GM18517 (cell line): ENCODE measurements at regions not wholly inside any gene's neighbourhood (a gene's known extent, or its start where the extent isn't known, plus 50 kb on each side); places are given as distances from the start of the nearest gene placed in this dataset.
"Not testable (repeated sequence)": the region's sequence is repeated elsewhere in the genome, so short reads cannot be mapped to it uniquely, and the experiment has no call there.

Experiments used
- ATAC-seq: cut with Tn5 transposase; IDR thresholded peaks from one replicate; pipeline ENCODE4 v1.9.1; 2021; ENCODE audit warnings: mild to moderate bottlenecking, moderate library complexity; ENCODE audit not compliant: unreplicated experiment

GRCh38 chr9:73337182-73337581 is 185.5 kb downstream of the ANXA1 start:
- ATAC-seq: not testable (repeated sequence)

GRCh38 chr9:73344060-73344459 is 192.4 kb downstream of the ANXA1 start:
- no peak for ATAC-seq

DNA sequence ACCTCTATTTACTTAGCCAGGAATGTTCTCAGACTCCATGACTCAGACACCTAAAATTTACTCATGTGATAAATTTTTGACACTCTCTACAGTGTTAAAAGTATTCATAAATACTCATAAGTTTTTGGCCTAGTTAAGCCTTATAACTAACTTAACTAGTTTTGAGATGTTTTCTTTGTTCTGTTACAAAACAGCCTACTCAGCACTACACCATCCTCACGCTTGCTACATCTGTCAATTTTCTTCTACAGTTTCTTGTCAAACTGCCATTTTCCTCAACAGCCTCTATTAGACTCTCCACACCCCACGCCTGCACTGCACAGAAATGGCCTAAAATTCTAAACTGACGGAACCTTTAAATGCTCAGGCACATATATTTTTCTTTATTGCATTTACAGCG is 195.5 kb downstream of the ANXA1 start:
- ATAC-seq: no peak

- ATAC-seq: no peak
These were observed 196.1 kb downstream of the ANXA1 start for GRCh38 chr9:73347720-73348119.

- no peak for ATAC-seq
These were observed 196.8 kb downstream of the ANXA1 start for GRCh38 chr9:73348471-73348870.

DNA sequence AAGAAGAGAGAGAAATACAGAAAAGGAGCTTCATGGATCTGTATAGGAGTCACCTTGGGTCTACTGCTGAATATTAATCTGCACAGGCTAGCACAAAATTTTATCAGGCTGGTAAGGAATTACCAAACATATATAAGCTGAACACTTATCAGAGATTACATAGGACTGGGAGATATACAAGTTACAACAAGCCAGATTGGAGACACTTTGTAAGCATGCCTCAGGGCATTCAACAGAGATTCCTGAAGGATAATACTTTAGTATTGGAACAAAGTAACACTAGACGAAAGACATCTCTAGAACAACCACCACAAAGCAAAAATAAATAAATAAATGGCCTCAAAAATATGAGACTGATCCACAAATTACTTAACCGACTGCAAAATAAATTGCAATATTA is 197.8 kb downstream of the ANXA1 start:
- no peak for ATAC-seq

GRCh38 chr9:73357607-73358006 is 205.9 kb downstream of the ANXA1 start:
- no peak for ATAC-seq

GRCh38 chr9:73370053-73370452 is 218.4 kb downstream of the ANXA1 start:
- ATAC-seq: no peak

DNA sequence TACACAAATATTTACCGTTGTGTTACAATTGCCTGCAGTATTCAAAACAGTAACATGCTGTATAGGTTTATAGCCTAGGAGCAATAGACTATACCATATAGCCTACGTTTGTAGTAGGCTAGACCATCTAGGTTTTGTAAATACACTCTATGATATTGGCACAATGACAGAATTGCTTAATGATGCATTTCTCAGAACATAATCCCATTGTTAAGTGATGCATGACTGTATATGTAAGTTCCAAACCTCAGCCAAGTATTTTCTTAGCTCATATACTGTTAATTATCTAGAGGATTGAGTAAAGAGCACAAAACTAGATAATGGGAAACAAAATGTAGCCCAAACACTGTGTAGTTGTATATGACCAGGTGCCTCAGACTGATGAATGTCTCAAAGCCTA is 220.1 kb downstream of the ANXA1 start:
- no peak for ATAC-seq

DNA sequence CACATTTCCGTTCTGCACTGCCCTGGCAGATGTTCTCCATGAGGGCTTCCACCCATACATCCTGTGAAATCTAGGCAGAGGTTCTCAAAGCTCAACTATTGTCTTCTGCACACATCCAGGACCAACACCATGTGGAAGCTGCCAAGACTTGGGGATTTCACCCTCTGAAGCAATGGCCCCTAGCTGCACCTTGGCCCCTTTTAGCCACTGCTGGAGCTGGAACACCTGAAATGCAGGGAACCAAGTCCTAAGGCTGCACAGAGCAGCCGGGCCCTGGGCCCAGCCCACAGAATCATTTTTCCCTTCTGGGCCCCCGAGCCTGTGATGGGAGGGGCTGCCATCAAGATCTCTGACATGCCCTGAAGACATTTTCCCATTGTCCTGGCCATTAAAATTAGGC is 228.7 kb downstream of the ANXA1 start:
- ATAC-seq: no peak

- ATAC-seq: no peak
These were observed 250.7 kb downstream of the ANXA1 start for GRCh38 chr9:73402081-73403028.

DNA sequence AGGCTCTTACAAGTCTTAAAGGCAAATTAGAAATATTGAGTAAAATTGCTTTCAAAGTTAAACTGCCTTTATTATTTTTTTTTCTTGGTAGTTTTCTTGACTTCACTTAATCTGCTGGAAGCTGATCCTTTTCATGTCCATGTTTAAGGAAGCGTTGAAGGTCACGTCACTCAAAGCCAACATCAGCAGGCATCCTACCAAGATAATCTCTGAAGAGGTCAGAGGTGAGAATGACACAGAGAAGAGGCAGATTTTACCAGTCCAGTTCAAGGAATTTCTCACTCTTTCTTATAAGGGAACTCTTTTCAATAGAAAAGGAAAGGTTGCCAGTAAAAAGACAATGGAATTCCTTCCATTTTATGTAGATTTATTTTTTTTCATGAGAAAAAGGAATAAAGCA is 259.8 kb downstream of the ANXA1 start:
- no peak for ATAC-seq

- no peak for ATAC-seq
These were observed 261.2 kb downstream of the ANXA1 start for GRCh38 chr9:73412874-73413273.

DNA sequence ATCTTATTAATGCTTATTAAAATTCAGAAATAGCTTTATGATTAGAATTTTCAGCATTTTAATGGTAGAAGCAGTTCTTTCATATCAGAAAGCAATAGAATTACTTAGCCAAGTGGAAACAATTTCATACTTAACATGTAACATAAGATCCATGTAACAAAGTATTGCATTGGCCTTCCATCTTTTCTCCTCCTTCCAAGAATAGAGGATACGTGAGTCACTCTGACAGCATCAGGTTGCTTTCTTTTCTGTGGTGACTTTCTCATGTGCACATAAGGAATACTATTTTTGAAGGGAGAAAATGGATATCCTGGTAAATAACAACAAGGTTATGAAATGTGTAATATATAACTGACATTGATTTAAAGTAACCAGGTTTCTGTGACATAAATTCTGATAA is 272.2 kb downstream of the ANXA1 start:
- ATAC-seq: no peak

DNA sequence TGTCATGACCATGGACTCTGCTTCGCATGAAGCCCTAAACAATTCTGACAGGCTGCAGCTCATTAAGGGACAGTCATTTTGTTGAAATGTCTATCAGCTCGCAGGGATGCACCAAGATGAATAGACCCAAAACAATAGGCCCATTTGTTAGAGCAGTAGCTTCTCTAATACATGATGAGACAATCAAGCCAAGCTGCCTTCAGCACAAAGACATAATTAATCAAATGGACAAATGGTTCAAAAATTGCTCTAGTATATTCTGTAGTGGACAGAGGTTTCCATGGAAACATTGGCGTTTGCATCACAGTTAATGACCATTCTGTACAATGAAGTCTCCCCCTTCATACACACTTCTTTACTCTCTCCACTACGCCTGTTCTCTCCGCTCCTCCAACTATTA is 274.6 kb downstream of the ANXA1 start:
- no peak for ATAC-seq

- no peak for ATAC-seq
These were observed 283.2 kb downstream of the ANXA1 start for GRCh38 chr9:73434826-73435225.

- peak; percentile 73 for ATAC-seq
These were observed 286.1 kb downstream of the ANXA1 start for GRCh38 chr9:73437758-73438157.

- not testable (repeated sequence) for ATAC-seq
These were observed 288.2 kb downstream of the ANXA1 start for GRCh38 chr9:73439839-73440238.

DNA sequence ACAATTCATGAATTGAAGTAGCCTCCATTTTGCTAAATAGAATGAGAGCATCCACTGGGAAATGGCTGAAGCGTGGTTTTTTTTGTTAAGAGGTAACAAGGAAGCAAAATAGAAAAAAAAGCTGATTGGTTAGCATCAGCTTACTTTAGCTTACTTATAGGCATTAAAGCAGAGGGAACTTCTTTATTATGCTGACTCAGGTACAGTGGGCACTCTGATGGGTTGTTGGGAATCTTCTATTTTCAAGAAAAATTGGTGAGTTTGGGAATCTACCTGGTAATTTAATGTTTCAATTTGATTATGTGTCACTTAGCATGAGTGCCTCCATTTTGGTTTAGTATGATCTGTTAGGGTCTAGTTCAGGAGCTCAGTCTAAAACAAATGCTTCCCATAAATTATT is 289.6 kb downstream of the ANXA1 start:
- no peak for ATAC-seq

DNA sequence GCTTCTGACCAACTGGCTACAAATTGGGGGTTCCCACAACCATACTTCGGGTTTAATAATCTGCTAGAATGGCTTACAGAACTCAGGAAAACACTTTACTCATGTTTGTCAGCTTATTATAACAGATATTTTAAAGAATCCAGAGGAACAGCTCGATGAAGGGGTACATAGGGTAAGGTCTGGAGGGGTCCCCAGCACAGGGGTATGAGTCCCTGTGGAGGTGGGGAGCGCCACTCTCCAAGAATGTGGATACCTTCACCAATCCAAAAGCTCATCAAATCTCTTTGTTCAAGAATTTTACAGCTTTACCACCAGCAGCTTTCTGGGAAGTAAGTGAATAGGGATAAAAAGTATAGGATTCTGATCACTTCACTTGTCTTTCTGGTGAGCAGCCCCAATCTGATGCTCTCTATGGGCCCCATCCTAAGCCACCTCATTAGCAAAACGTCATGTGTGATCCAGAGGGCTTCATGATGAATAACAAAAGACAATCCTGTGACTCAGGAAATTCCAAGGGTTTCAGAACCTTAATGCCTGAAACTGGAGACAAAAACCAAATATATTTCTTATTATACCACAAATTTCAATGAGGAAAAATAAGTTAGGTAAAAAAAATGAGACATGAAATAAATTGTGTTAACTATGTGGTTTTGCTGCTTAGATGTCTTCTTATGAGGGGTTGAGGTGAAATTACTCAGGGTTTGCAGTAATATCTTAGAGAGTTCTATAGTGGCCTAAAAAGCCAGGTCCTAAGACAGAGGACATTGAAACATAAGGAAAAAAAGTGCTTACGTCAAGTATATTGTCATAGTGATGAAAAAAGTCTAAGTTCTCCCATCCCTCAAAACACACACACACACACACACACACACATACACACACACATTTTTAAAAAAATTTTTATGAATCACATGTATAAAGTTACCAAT is 290.5 kb downstream of the ANXA1 start:
- ATAC-seq: no peak

DNA sequence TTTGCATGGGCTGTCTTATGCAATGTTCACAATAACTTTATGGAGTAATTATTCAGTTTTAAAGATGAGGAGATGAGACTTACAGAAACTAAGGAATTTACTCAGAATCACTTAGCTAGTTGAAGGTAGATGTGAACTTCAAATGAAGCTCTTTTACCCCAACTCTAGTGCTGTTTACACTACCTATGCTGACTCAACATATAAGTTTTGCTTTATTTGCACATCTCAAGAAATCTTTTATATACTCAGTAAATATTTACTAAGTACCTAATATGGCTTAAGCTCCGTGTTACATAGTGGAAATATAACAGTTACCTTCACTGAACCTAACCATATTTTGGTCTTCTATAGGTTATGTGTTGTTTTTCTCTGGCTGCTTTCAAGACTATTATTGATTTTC is 293.2 kb downstream of the ANXA1 start:
- no peak for ATAC-seq

DNA sequence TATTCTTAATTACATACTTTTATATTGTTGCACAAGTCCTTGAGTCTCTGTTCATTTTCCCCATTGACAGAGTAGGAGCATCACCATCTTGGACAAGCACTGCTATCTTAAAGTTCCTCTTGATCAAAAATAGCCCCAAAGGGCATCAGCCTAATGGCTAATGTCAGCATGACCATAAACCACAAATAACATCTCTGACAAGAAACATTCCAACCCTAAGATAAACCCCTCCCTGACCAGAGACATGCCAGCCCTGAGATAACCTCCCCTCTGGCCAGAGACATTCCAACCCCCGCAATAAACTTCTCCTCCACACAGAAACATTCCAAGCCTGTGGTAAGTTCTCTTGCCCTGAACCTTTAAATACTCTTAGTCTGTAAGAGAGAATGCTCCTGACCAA is 293.7 kb downstream of the ANXA1 start:
- ATAC-seq: not testable (repeated sequence)
